ENCODE measurements at regions not wholly inside any gene's neighbourhood (a gene's known extent, or its start where the extent isn't known, plus 50 kb on each side); places are given as distances from the start of the nearest gene placed in this dataset.

GRCh38 chr20:57908704-57909630 is 199.2 kb upstream of the PMEPA1 start:
- no peak for DNase-seq

- DNase-seq: no peak
Measured at GRCh38 chr20:57908226-57908625, 198.4 kb upstream of the PMEPA1 start.

GRCh38 chr20:57907131-57908000 is 197.6 kb upstream of the PMEPA1 start:
- DNase-seq: no peak

GRCh38 chr20:57905448-57905847 is 195.6 kb upstream of the PMEPA1 start:
- DNase-seq: no peak

- no peak for DNase-seq
Measured at GRCh38 chr20:57904314-57905105, 194.7 kb upstream of the PMEPA1 start.

- DNase-seq: no peak
Measured at GRCh38 chr20:57902473-57902872, 192.7 kb upstream of the PMEPA1 start.

DNA sequence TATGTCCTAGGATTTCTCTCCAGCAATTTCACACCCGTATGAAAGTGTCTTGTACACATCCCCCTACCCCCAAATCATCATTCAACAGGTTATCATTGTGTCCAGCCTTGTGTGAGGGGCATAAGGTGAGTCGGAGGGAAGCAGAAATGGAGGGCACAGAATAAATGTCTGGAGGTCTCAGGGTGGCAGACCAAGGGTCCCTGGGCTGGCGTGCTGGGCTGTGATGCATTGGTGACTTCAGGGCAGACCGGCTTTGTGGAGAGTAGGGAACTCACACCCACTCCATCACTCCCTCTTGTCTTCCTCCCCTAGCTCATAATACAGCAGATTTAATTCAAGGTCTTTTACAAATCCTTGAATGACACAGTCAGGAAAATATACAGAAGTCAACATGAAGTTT is 191.7 kb upstream of the PMEPA1 start:
- DNase-seq: no peak

GRCh38 chr20:57900226-57900905 is 190.6 kb upstream of the PMEPA1 start:
- no peak for DNase-seq

GRCh38 chr20:57899554-57899953 is 189.7 kb upstream of the PMEPA1 start:
- no peak for DNase-seq

DNA sequence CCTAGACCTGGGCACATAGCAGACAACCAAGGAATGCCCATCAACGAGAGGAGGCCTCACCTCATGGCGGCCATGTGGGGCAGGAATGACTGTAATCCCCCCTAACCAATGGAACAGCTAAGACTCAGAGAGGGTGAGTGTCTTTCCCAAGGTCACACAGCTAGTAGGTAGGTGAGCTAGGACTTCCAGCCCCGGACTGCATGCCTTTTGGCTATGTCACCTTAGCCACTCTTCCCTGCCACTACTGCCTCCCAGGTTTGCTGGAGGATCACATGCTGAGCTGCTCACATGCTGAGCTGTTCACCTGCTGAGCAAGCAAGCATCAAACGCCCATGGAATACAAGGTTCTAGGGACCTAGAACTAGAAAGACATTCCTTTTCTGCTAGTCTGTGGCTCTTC is 188.5 kb upstream of the PMEPA1 start:
- no peak for DNase-seq

- DNase-seq: no peak
Measured at GRCh38 chr20:57897891-57898290, 188.1 kb upstream of the PMEPA1 start.

DNA sequence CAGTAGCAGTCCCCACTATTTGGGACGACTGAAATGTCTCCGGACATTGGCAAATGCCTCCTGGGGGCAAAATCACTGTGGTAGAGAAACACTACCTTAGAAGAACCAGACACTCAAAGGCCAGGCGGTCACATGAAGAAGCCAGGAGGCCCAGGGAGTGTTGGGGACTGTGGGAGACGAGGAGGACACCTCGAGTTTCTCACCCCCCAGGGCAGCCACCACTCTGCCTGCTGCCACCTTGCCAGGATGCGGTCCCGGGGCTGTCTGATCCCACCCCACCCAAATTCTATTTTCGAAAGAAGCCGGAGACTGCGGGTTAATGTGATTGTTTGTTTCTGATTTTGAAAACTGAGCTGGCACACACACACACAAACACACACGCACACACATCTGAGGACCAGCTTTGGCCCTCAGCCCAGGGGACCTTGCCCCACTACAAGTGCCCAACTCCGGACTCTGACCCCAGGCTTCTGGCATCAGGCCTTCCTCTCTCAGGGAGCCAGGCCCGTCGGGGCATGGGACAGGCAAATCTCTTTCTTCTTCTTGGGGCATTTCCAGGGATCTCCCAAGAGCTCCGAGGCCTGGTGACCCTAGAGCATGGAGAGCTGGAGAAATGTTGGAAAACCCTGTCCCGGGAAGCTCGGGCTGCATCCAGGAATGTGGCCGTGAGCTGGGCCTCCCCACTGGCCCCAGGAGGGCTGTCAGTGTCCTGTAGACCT is 187.5 kb upstream of the PMEPA1 start:
- DNase-seq: no peak

DNA sequence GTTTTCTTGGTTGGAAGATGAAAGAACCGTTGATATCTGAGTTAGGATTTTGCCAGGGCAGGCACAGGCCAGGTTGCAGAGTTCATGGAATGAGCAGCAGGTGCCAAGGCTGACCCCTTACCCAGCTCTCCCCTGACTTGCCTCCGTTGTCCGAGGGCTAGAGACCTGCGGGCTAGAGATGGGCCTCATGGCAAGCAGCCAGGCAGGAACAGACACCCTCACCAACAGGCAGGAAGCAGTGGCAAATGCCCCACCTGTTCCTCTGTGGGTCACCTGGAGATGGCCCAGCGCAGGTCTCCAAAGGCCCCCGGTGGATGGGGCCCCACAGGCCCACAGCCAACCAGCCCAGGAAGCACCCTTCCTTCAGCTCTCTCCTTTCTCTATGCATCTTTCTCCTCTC is 186.7 kb upstream of the PMEPA1 start:
- no peak for DNase-seq

DNA sequence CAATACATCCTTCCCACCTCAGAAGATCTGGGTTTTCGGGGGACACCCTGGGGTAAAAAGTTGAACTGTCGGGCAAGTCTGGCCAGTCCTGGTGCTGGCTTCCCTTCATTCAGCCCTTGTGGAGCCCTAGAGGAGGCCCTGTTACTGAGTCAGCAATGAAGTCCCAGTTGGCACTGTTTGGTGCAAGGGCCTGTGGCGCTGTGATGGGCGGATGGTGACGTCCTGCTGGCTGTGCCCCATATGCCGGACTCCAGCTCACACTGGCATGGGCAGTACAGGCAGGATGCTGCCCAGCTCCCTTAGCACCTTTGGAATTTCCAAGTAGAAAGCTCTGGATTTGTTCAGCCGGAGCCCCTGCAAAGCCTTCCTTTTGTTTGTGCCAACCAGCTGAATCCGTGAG is 186.2 kb upstream of the PMEPA1 start:
- no peak for DNase-seq

DNA sequence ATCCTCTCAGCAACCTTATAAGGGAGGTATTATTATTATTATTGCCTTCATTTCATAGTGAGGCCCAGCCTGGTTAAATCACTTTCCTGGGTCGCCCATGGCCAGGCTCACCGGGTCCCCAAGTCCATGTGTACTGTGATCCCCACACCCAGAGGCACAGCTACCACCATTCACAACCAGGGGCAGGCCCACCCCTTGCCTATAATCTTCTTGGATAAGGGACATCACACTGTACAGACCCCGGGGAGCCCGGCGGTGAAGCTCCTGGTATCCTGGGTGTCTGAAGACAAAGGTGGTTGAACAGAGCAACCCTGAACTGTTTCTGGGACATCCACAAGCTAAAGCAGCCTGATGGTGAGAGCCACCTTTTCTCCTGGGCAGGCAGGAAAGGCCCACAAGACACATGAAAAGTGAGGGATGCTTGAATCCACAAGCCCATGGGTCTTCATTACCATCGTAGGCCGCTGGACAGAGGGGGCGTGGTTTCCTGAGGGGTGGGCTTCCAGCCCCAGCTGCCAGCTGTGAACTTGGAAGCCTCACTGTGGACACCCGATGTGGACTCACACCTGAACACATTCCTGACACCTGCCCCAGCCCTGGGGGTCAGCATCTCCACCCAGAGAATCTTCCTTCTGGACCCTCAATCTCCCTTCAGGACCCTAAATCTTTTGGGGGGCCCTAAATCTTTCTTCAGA is 185.5 kb upstream of the PMEPA1 start:
- no peak for DNase-seq

DNA sequence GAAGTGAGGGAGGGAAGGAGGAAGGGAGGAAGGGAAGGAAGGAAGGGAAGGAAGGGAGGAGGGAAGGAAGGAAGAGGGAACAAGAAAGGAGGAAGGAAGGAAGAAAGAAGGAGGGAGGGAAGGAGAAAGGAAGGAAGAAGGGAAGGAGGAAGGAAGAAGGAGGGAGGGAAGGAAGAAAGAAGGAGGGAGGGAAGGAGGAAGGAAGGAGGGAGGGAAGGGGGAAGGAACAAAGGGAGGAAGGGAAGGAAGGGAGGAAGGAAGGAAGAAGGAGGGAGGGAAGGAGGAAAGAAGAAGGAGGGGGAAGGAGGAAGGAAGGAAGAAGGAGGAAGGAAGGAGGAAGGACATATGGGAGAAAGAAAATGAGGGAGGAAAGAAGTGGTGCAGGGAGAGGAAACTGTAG is 184.7 kb upstream of the PMEPA1 start:
- DNase-seq: no peak

DNA sequence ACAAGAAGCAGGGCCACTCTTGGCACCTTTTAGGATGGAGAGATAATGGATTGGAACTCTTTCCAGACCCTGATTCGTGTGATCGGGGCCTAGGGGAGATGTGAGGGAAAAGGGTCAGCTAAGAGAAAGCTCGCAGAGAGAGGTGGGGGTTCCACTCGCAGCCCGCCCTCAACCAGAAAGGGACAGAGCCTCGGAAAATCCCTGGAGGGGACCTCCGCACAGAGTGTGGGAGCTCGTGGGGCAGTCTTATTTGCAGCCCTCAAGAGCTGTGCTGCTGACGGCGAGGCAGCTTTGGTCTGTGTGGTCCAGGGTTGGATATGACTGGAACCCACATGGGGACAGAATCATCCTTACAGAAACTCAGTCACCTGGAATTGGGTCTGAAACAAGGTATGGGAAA is 184.3 kb upstream of the PMEPA1 start:
- DNase-seq: no peak

GRCh38 chr20:57893366-57893999 is 183.7 kb upstream of the PMEPA1 start:
- DNase-seq: no peak

DNA sequence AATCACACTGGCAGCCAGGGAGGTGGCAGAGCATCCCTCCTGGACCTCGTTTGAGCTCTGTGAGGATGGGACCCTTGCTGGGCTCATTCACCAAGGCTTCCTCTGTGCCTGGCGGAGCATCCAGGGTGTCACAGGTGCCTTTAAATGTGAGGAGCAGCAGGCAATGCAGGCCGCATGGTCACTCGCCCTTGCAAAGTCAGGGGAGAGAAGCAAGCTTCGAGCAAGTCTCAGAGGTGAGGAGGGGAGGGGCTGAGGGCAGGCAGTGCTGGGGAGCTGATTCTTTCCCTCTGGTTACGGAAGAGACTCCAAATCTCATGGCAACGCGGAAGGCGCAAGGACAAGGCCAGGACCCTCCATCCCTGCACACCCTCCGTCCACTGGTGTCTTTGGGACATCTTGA is 182.7 kb upstream of the PMEPA1 start:
- no peak for DNase-seq

GRCh38 chr20:57891014-57891413 is 181.2 kb upstream of the PMEPA1 start:
- no peak for DNase-seq
